Neural progenitor cell (in vitro differentiated cells): ENCODE measurements at regions not wholly inside any gene's neighbourhood (a gene's known extent, or its start where the extent isn't known, plus 50 kb on each side); places are given as distances from the start of the nearest gene placed in this dataset.
"Not testable (repeated sequence)": the region's sequence is repeated elsewhere in the genome, so short reads cannot be mapped to it uniquely, and the experiment has no call there.

Experiments used
- CTCF ChIP-seq: fragments of 200-600 bp; sonication (generic); IDR thresholded peaks from 2 replicates; pipeline ENCODE4 v1.5.1; 2017; ENCODE audit warnings: antibody characterized with exemption, mild to moderate bottlenecking
- EZH2 ChIP-seq: fragments of 200-600 bp; sonication (generic); IDR thresholded peaks from 2 replicates; pipeline ENCODE4 v1.6.1; 2017; ENCODE audit warnings: antibody characterized with exemption, mild to moderate bottlenecking, moderate library complexity
- EZH2phosphoT487 ChIP-seq: fragments of 200-600 bp; sonication (generic); IDR thresholded peaks from 2 replicates; pipeline ENCODE4 v1.6.1; 2017; ENCODE audit warnings: antibody characterized with exemption

- not testable (repeated sequence) for TF ChIP-seq CTCF, EZH2, EZH2phosphoT487
These were observed 1075.2 kb upstream of the NOVA1 start for GRCh38 chr14:27672811-27673737.
